GM18907 (cell line): ENCODE measurements at regions not wholly inside any gene's neighbourhood (a gene's known extent, or its start where the extent isn't known, plus 50 kb on each side); places are given as distances from the start of the nearest gene placed in this dataset.

Source experiments
- ATAC-seq: cut with Tn5 transposase; IDR thresholded peaks from one replicate; pipeline ENCODE4 v1.9.1; 2021; ENCODE audit warnings: mild to moderate bottlenecking, moderate library complexity; ENCODE audit not compliant: unreplicated experiment

GRCh38 chr1:29485096-29485925, 249.0 kb downstream of the PTPRU start:
- ATAC-seq, result no peak

- no peak for ATAC-seq
Observed at GRCh38 chr1:29482991-29483390, 246.7 kb downstream of the PTPRU start.

DNA sequence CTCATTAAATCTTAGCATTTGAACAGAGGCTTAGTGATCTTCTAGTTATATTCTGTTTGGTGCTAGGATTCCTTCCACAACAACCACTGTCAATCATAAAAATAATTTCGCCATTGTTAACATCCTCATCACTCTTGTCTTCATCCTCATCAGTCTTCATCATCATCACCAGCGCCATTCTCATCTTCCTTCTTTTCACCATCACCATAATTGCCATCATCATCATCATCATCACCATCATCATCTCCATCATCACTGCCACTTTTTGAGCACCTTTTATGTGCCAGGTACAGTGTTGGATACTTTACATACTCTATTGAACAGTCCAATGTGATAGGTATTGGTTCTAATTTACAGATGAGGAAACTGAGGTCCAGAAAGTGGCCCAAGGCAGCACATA, 245.7 kb downstream of the PTPRU start:
- ATAC-seq, result no peak

DNA sequence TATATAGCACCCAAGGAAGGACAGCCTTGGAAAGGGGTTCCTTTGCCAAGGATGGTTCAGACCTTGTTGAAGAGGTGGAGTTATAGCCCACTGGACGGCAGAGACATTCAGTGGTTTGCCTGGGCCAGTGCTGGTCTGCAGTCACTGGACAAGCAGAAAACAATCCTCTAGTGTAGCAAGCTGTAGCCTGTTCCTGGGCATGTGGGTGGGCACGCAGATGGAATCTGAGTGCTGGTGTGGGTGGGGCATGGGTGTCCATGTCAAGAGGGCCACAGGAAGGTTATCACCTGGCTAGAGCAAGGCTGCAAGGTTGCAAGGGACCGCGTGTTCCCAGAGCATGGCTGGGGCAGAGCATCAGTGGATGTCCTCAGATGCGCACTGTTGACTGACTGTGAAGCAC, 244.7 kb downstream of the PTPRU start:
- ATAC-seq, result no peak

DNA sequence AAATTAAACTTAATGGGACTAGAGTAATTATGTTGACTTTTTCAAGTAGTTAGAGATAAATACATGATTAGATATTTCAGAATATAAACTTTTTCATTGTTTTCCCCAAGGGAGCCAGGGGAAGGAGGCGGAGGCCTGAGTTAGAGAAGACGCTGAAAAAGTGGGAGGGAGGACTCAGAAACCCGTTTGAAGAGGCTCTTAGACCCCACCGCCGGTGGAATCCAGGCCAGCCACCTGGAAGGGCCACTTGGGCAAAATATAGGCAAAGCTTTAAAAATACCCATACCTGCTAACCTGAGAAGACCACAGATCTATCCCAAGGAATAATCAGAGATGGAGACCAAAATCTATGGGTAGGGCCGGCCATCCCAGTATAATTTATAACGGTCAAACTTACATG, 242.6 kb downstream of the PTPRU start:
- no peak for ATAC-seq

GRCh38 chr1:29478151-29478791, 241.9 kb downstream of the PTPRU start:
- no peak for ATAC-seq

DNA sequence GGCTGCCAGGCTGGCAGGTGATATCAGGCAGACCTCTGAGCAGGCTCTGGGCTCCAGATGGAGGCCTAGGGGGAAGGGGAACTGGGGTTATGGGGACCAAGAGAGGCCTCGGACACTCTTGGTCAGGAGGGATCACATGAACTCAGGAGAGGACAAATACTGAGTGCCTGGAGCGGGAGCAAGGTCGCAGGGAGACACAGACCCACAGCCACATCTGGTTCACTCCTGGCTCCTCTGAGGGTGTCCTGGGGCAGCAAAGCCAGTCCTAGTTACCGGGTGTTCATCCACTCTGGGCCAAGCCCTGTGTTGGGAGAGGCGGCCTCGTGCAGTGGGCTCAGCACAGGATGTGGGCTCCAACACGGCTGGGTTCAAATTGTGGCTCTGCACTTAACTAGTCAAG, 239.0 kb downstream of the PTPRU start:
- no peak for ATAC-seq

DNA sequence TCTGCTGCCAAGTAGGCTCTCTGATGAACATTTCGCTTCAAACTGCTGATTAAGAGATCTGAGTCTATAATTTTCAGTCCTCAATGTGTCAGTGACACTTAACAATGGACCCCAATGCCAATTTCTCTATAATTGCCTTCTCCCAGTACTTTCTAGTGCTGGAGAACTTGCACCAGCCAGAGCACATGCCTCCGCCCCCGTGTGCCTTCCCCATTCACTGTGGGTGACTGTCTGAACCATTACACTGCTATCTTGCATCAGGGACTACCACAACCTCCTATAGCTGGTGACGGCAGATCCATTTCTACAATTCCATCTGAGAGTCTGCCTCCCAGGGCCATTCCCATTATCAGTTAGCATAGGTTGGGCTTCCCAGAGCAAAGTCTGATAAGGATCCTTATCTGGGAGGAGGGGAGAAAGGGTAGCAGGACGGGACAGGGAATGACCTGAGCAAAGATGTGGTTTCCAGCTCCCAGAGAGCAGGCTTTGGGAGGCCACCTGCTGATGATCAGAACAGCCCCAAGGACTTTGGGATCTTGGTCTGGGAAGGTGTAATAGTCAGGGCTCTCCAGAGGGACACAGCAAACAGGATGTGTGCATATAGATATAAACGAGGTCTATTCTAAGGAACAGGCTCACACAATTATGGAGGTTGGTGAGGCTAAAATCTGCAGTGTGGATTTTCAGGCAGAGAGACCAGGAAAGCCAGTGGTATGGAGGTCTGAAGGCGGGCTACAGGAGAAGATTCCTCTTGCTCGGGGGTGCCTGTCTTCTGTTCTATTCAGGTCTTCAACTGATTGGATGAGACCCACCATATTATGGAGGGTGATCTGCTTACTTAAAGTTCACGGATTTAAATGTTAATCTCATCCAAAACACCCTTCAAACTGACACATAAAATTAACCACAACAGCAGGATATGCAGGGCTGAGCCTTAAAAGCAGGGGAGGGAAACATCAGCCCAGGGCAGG, 238.2 kb downstream of the PTPRU start:
- ATAC-seq, result no peak

- ATAC-seq, result no peak
Observed at GRCh38 chr1:29473161-29473855, 237.0 kb downstream of the PTPRU start.

DNA sequence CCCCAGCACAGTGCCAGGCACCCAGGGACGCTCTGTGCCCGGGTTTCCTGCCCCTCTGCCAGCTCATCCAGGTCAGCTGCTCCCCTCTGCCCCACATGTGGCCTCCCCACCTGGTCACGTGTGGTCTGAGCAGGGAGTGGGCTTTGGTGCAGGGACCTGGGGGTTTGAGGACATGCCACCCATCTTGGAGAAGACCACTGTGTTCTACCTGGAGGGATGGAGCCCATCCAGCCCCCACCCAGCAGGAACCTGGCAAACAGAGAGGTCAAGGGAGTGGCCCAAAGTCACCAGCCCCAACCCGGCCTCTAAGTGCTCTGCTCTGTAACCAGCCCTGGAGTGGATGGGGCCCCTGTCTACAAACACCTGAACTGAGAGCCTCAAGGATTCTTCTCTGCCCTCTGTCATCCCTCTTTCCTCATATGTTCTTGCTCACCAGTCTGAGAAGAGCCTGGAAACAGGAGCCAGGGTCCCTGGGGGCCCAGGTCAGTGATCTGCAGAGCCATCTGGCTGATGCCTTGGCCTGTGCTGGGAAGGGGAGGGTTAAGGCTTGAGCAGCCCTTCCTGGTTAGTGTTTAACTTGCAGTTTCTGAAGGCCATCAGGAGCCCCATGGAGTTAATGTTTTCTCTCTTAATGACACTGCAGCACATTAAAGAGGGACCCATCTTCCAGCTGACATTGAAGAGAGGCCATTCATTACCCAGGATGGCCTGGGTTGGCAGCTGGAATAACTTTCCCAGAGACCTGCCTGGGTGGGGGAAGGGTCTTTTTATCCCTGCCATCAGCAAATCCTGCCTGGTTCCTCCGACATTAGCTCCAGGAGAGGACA, 235.4 kb downstream of the PTPRU start:
- no peak for ATAC-seq

DNA sequence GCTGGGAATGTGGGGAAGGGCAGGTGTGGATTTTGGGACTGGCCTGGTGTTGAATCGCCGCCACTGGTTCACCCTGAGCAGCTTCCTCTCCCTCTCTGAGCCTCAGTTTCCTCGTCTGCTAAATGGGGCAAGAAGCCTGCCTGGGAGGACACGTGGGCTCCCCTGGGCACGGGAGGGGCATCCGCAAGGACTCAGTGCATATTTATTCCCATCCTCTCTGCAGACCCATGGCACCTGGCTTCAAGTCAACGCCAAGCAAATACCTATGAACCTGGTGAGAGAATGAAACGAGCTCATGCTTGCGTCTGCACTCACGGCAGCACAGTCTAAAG, 234.4 kb downstream of the PTPRU start:
- ATAC-seq, result no peak

DNA sequence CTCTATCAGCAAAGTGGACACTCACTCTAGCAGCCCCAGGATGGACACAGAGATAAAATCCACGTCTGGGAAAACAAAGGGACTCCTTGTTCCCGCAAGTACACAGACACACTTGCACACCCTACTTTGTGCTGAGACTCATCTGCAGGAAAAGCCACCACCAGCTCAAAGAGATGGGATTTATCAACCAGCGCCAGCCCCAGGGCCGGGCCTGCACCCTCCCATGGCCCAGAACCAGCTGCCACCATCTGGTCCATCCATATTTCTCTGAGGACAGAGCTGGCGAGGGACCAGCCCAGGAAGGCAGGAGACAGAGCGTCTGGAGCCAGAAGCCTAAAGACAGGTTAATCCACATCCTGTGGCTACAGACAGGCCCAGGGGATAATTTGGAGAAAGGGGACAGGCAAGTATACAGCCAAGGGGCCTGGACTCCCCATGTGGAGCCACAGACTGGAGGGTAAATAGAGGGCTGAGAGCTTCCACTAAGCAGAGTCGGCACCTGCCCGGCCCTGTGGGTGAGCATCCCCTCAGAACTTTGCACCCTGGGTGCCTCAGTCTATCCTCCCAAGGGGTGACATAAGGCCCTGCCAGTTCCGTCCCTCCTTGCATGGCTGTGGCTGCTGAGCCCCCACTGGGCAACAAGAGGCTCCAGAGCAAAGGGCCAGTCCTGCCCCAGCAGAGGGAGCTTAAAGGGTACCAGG, 233.9 kb downstream of the PTPRU start:
- ATAC-seq, result no peak

DNA sequence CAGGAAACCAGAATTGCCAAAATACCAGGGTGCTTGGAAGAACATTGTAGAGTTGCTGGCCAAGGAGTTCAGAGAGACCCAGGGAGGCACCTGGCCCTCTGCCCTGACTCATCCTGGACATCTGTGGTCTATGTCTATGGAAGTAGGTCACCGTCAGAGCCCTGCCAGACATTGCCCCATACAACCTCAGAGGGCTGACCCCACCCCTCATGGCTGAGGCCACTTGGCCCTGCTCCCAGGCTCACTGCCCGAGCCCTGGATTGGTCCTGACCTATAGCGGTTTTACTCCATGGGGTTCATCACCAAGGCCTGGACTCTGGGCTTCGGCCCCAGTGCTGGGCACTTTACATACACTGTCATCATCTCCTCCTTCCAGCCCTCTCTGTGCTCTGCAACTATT, 233.1 kb downstream of the PTPRU start:
- ATAC-seq, result no peak

DNA sequence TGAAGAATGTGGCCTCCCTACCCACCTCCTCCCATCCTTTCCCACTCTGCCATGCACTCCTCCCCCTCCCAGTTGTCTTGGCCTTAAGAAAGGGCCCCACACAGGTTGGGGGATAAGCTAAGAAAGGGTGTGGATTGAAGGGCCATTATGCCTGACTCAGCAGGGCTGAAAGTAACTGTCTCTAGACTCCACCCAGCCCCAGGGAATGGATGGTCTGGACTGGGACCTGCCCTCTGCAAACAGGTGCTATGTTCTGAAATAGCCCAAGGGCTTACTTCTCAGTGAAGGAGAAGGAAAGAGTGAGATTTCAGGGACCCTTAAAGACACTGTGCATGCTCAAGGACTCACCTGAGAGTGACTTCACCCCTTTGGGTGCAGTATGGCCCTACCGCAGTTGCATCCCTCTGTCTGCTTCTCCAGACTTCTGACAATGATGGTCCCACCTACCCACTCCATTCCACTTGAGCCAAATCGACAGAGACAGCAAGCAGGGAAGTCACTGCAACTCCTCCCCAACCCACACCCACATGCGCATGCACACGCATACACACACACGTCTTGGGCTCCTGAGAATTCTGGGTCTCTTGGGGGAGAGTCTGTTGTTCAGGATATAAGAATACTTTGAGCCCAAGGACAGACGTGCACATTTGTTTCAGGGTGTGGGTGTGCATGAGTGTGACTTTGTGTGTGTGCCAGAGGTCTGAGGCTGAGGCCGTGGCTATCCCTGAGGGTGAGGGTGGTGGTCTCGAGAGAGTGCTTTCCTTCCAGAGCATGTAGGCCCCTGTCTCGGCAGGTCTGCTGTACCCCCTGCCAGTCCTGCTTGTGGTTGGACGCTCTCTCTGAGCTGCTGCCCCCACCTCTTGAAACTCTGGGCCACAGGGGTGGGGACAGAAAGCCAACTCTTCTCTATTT, 231.9 kb downstream of the PTPRU start:
- ATAC-seq, result no peak

DNA sequence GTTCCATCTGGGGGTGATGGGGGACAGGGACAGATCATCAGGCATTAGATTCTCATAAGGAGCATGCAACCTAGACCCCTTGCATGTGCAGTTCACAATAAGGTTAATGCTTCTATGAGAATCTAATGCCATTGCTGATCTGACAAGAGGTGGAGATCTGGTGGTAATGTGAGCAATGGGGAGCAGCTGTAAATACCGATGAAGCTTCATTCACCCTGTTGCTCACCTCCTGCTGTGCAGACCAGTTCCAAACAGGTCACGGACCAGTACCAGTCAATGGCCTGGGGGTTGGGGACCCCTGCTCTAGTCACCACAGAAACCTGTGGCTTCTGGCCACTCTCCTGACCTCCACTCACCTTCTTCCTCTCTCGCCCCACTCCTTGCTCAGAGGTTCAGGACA, 229.9 kb downstream of the PTPRU start:
- ATAC-seq, result no peak

- ATAC-seq, result no peak
Observed at GRCh38 chr1:29465755-29466154, 229.4 kb downstream of the PTPRU start.

DNA sequence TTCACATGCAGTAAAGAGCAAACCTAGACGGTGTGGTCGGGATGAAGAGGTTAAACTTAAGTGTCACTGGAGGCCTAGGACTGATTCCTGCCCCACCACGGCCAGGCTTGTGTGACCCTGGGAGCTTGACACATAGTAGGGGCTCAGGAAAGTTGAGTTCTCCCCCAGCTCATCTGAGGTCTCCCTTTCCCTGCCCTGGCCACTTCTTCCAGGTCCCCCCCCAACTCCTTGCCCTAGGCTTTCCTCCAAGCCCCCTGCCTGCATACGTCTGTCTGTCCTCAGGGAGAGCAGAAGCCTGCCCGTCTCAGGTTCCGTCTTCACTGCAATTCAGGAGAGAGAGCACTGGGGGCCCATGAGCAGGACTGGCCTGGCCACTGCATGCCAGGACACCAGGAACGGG, 225.8 kb downstream of the PTPRU start:
- ATAC-seq, result no peak

- ATAC-seq, result no peak
Observed at GRCh38 chr1:29461115-29461739, 224.9 kb downstream of the PTPRU start.
